ENCODE measurements at regions not wholly inside any gene's neighbourhood (a gene's known extent, or its start where the extent isn't known, plus 50 kb on each side); places are given as distances from the start of the nearest gene placed in this dataset.

DNA sequence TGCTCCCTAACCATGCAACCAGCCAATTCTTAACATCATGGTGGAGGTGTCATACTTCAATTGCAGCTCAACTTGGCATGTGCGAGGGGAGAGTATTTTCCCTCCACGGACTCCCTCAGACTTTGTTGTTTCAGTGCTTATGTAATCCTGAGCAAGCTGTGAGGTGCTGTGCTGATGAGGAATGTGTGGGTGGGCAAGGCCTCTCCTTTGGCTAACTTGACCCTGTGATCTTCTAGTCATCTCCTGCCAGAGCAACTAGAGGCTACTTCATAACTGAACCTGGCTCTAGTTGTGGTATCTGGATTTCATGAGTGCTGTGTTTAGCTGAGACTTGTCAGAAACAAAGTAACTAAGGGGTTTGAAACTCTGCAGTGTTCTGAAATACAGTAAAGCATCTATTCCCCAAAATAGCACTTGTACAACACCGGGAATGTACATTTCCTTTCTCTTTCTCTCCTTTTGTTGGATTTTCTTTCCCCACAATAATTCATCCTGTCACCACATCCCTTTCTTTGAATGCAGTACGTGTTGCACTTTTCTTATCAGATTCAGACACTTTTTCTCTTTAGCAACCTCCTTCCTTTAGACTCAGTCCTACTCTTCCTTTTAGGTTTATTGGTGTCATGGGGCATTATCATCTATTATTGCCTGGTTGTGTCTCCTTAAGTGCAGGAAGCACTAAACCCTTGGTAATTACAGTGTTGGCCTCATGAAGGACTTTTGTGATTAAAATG is 415.2 kb upstream of the NR3C2 start:
- no peak for DNase-seq (ENCODE audit: low spot score in 2 of 2)

DNA sequence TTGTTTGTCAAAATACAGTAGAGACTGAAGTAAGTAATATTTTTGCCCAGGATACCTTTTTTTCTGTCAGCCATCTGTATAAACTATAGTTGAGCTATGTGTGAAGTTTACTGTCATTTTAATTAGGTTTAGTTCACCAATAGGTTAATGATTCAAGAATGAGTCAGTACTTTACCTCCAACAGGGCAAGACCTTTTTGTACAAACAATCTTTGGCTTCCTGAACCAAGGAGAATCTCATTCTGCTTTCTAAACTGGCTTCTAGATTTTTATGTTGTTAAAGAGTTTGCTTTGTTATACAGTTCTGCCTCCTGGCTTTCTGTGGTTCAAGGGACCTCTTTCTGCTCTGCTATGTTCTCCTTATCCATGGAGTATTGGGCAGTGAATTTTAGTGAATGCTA is 412.0 kb upstream of the NR3C2 start:
- DNase-seq (ENCODE audit: low spot score in 2 of 2) = no peak
- Histone ChIP-seq H3K4me1 (no peaks in the 10 kb centered on the region), H3K9me3 (peaks cover 10% of the 10 kb centered on the region), H3K4me3 (no peak overlapping the region), H3K27me3 (no peaks in the 10 kb centered on the region), H3K36me3 (no peaks in the 10 kb centered on the region), H3K27ac (no peak overlapping the region)
- TF ChIP-seq, protein P1, sequence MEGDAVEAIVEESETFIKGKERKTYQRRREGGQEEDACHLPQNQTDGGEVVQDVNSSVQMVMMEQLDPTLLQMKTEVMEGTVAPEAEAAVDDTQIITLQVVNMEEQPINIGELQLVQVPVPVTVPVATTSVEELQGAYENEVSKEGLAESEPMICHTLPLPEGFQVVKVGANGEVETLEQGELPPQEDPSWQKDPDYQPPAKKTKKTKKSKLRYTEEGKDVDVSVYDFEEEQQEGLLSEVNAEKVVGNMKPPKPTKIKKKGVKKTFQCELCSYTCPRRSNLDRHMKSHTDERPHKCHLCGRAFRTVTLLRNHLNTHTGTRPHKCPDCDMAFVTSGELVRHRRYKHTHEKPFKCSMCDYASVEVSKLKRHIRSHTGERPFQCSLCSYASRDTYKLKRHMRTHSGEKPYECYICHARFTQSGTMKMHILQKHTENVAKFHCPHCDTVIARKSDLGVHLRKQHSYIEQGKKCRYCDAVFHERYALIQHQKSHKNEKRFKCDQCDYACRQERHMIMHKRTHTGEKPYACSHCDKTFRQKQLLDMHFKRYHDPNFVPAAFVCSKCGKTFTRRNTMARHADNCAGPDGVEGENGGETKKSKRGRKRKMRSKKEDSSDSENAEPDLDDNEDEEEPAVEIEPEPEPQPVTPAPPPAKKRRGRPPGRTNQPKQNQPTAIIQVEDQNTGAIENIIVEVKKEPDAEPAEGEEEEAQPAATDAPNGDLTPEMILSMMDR (IDR thresholded peaks at IDR 0.05) = no peak
- no peak for TF ChIP-seq POLR2A (IDR thresholded peaks at IDR 0.05)
- TF ChIP-seq POLR2AphosphoS5 (IDR thresholded peaks at IDR 0.05) = no peak
- TF ChIP-seq EP300 (IDR thresholded peaks at IDR 0.05) = no peak

More for the DNA sequence above, 415.2 kb upstream of the NR3C2 start:
- H3K4me3 ChIP-seq = no peak overlapping the region
- no peak overlapping the region for H3K27ac ChIP-seq
- TF ChIP-seq POLR2A (IDR thresholded peaks at IDR 0.05) = no peak
- TF ChIP-seq POLR2AphosphoS5 (IDR thresholded peaks at IDR 0.05) = no peak
- TF ChIP-seq, protein P1 (IDR thresholded peaks at IDR 0.05) = no peak
- no peak for TF ChIP-seq EP300 (IDR thresholded peaks at IDR 0.05)
- H3K4me1 ChIP-seq = no peaks in the 10 kb centered on the region
- no peaks in the 10 kb centered on the region for H3K27me3 ChIP-seq
- peaks cover 10% of the 10 kb centered on the region for H3K9me3 ChIP-seq
- no peaks in the 10 kb centered on the region for H3K36me3 ChIP-seq
- 44% methylated on average over 4 of the region's 4 CpGs for WGBS

DNA sequence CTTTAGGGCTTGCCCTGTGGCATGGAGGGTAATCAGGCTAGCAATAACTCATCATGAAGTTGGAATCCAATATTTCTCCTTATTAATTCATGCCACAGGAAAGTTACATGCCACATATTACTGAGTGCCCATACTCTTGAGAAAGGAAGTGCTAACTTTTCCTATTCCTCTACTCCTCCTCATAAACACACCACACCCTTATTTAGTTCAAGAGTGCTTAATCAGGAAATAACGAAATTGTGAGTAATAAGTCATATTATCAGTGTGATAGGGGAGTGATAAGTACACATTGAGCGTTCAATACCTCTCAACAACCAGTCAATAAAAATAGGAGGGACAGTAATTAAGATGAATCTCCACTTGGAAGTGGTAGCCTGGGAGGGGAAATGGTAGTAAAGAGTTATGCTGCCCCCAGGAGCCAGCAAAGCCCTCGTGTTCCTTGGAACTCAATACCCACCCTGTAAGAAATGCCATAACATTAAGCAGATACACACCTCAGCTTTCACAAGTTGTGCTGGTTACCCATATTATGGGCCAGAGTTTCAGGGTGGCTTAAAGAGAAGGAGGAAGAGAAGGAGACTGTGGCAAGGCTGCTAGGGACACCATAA is 410.0 kb upstream of the NR3C2 start:
- H3K9me3 ChIP-seq = peaks cover 7% of the 10 kb centered on the region
- DNase-seq (ENCODE audit: low spot score in 2 of 2) = no peak
- no peaks in the 10 kb centered on the region for H3K36me3 ChIP-seq
- TF ChIP-seq POLR2AphosphoS5 (IDR thresholded peaks at IDR 0.05) = no peak
- TF ChIP-seq, protein P1 (IDR thresholded peaks at IDR 0.05) = no peak
- no peak for TF ChIP-seq POLR2A (IDR thresholded peaks at IDR 0.05)
- no peak for TF ChIP-seq EP300 (IDR thresholded peaks at IDR 0.05)
- H3K27me3 ChIP-seq = no peaks in the 10 kb centered on the region
- no peak overlapping the region for H3K4me3 ChIP-seq
- no peaks in the 10 kb centered on the region for H3K4me1 ChIP-seq
- no peak overlapping the region for H3K27ac ChIP-seq
- 49% methylated on average over 3 of the region's 3 CpGs for WGBS

DNA sequence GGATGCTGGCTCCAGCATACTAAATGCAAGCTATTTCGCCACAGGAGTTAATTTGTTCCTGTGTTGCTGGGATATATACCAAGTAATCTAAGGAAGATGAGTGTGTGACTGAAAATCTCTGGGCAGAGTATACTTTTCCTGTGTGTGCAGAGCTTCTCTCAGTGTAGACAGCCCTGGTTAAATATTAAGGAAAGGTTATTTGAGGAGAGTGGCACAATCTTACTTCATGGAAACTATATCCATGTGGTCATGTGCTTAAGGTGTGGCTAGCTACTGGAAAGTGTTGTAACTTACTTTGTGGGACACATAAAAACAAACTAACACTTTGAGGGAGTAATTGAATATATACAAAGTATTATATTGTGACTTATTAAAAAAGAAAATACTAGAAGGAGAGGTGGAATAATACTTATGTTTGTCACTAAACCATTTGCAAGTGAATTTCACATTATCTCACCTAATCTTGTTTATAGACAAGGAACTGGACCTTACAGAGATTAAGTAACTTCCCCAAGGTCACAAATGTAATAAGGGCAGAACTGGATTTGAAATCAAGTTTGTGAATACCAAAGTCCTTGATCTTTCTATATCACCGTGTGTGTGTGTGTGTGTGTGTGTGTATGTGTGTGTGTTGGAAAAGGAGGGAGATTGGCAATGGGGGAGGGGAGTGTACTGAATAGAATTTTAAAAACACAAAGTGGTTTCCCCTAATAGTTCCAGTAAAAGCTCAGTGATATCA is 408.2 kb upstream of the NR3C2 start:
- WGBS = 66% methylated on average over 2 of the region's 2 CpGs
- no peak for DNase-seq (ENCODE audit: low spot score in 2 of 2)
- H3K36me3 ChIP-seq = no peaks in the 10 kb centered on the region
- H3K9me3 ChIP-seq = peaks cover 7% of the 10 kb centered on the region
- H3K27ac ChIP-seq = no peak overlapping the region
- no peaks in the 10 kb centered on the region for H3K4me1 ChIP-seq
- no peaks in the 10 kb centered on the region for H3K27me3 ChIP-seq
- H3K4me3 ChIP-seq = no peak overlapping the region
- TF ChIP-seq POLR2AphosphoS5 (IDR thresholded peaks at IDR 0.05) = no peak
- no peak for TF ChIP-seq POLR2A (IDR thresholded peaks at IDR 0.05)
- no peak for TF ChIP-seq EP300 (IDR thresholded peaks at IDR 0.05)
- TF ChIP-seq, protein P1 (IDR thresholded peaks at IDR 0.05) = no peak

DNA sequence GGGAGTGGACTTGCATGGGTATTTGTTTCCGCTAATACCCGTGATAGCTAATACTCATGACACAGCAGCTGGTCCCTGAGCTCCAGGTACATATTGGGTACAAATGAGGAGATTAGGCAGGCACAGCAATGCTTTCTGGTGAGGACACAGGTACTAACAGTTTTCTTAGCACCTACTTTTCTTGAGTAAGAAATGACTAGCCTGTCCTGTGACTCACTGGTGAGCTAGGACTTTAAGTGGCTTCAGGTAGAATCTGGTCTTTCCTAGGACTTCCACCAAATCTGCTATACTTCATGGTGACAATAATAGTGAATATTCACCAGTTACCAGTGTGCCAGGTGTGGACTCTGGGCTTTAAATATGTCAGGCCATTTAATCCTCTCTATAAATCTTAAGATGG is 407.4 kb upstream of the NR3C2 start:
- 96% methylated on average over 2 of the region's 2 CpGs for WGBS
- TF ChIP-seq, protein P1 (IDR thresholded peaks at IDR 0.05) = no peak
- TF ChIP-seq POLR2AphosphoS5 (IDR thresholded peaks at IDR 0.05) = no peak
- no peak for TF ChIP-seq POLR2A (IDR thresholded peaks at IDR 0.05)
- no peak for TF ChIP-seq EP300 (IDR thresholded peaks at IDR 0.05)
- H3K4me3 ChIP-seq = no peak overlapping the region
- no peak for DNase-seq (ENCODE audit: low spot score in 2 of 2)
- H3K4me1 ChIP-seq = no peaks in the 10 kb centered on the region
- no peak overlapping the region for H3K27ac ChIP-seq
- peaks cover 7% of the 10 kb centered on the region for H3K9me3 ChIP-seq
- H3K27me3 ChIP-seq = no peaks in the 10 kb centered on the region
- no peaks in the 10 kb centered on the region for H3K36me3 ChIP-seq
